22Rv1 (cell line): ENCODE measurements at regions not wholly inside any gene's neighbourhood (a gene's known extent, or its start where the extent isn't known, plus 50 kb on each side); places are given as distances from the start of the nearest gene placed in this dataset.
"Not testable (repeated sequence)": the region's sequence is repeated elsewhere in the genome, so short reads cannot be mapped to it uniquely, and the experiment has no call there.

Experiments
- ZFX ChIP-seq: fragments of 450-650 bp; IDR thresholded peaks from 2 replicates; pipeline ENCODE4 v1.6.1; 2017; ENCODE audit warnings: antibody characterized with exemption, borderline replicate concordance
- TF ChIP-seq, protein P1 (sequence below): fragments of 450-650 bp; IDR thresholded peaks from 2 replicates; pipeline ENCODE4 v1.5.1; 2017; ENCODE audit warnings: mild to moderate bottlenecking

DNA sequence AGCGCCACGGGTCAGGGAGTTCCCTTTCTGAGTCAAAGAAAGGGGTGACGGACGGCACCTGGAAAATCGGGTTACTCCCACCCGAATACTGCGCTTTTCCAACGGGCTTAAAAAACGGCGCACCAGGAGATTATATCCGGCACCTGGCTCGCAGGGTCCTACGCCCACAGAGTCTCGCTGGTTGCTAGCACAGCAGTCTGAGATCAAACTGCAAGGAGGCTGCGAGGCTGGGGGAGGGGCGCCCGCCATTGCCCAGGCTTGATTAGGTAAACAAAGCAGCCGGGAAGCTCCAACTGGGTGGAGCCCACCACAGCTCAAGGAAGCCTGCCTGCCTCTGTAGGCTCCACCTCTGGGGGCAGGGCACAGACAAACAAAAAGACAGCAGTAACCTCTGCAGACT is 1352.0 kb upstream of the CDH8 start:
- TF ChIP-seq, protein P1, sequence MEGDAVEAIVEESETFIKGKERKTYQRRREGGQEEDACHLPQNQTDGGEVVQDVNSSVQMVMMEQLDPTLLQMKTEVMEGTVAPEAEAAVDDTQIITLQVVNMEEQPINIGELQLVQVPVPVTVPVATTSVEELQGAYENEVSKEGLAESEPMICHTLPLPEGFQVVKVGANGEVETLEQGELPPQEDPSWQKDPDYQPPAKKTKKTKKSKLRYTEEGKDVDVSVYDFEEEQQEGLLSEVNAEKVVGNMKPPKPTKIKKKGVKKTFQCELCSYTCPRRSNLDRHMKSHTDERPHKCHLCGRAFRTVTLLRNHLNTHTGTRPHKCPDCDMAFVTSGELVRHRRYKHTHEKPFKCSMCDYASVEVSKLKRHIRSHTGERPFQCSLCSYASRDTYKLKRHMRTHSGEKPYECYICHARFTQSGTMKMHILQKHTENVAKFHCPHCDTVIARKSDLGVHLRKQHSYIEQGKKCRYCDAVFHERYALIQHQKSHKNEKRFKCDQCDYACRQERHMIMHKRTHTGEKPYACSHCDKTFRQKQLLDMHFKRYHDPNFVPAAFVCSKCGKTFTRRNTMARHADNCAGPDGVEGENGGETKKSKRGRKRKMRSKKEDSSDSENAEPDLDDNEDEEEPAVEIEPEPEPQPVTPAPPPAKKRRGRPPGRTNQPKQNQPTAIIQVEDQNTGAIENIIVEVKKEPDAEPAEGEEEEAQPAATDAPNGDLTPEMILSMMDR: not testable (repeated sequence)
- TF ChIP-seq ZFX: not testable (repeated sequence)
